Activated T-cell treated with anti-CD3 and anti-CD28 coated beads, Interleukin-2, amount 50 U/mL, for 1 hour (primary cell): ENCODE measurements at regions not wholly inside any gene's neighbourhood (a gene's known extent, or its start where the extent isn't known, plus 50 kb on each side); places are given as distances from the start of the nearest gene placed in this dataset.

Source experiments
- DNase-seq: peaks from one replicate; pipeline ENCODE4 v3.0.0-alpha.2; 2020

- DNase-seq = no peak
These were observed 86.9 kb downstream of the FGF9 start for GRCh38 chr13:21757763-21758162.

- no peak for DNase-seq
These were observed 87.6 kb downstream of the FGF9 start for GRCh38 chr13:21758441-21758840.

- no peak for DNase-seq
These were observed 88.6 kb downstream of the FGF9 start for GRCh38 chr13:21759463-21759862.

DNA sequence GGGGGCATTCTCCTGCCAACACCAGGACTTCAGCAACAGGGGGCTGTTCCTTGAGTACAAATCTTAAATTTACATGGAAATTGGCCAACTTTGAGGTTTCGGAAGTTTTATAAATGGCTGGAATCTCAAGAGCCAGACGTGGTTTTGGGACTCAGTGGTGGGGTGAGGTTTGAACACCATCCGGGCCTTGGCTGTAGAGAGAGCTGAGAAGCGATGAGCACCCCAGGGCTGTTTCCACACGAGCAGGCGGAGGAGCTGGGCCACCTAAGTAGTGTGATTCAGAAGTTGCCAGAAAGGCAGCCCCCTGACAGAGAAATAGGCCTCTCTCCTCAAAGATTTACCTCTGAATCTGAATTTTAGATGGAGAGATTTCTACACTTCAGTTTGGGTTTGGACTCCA, 89.0 kb downstream of the FGF9 start:
- DNase-seq = no peak

GRCh38 chr13:21761770-21762169, 90.9 kb downstream of the FGF9 start:
- DNase-seq = no peak

GRCh38 chr13:21762512-21762911, 91.6 kb downstream of the FGF9 start:
- no peak for DNase-seq

DNA sequence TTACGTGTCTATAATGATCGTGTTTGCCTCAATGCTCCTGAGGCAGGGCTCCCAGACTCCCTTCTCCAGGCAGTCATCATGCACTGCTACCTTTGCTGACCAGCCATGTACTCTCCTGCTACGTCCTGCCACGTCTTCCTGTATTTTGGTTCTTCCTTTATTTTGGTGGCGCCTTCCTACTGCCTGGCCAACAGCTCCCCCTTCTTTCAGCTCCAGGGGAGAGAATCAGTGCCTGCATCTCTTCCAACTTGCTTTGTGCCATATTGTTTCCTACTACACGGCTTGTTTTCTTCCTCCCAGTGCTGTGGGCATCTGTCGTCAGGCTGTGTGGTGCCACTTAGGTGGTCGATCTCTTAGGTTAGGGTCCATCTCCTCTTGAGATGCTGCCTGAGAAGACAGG, 96.2 kb downstream of the FGF9 start:
- no peak for DNase-seq

DNA sequence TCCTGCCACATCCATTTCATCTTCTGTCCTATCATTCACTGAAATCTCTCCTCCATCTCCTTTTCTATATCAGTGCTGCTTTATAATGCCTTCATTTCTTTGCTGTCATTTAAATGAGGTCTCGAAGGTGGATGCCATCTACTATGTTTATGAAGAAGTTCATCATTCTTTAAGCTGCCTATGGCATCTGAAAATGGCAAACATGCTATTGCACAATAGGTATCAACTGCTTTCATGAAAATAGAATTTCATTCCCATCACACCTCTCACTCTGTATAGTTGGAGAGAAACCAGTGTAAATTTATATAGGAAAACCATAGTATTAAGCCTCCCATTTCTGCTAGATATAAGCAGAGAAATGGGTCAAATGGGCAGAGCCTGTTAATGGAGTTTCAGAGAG, 100.2 kb downstream of the FGF9 start:
- DNase-seq = no peak

- DNase-seq = no peak
These were observed 106.3 kb downstream of the FGF9 start for GRCh38 chr13:21777166-21777565.

DNA sequence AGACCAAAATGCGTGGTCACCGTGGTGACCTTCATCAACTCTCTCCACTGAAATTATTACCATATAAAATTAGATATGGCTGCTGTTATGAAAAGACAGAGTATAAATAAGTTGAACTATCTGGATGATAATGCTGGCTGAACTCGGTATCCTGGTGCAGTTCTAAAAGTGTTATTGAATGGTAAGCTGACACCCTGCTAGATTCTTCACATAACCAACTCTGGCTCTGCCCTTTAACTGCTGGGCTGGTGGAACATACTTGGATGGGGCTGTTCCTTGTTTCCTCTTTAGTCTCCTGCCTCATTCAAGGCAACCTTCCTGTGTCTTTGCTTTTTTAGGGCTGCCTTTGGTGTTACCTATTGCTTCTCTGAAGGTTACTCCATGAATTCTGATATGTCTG, 106.9 kb downstream of the FGF9 start:
- DNase-seq = no peak

- no peak for DNase-seq
These were observed 111.9 kb downstream of the FGF9 start for GRCh38 chr13:21782736-21783135.

DNA sequence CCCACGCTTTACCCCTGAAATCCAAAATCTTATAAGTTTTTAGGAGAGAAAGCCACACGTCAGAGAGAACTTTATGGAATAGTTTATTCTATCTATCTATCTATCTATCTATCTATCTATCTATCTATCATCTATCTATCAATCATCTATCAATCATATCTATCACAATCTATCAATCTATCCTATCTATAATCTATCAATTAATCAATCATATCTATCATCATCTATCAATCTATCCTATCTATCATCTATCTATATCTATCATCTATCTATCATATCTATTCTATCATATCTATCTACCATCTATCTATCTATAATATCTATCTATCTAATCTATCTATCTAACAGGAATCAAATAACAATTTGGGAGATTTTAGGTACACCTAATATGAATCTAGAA, 115.1 kb downstream of the FGF9 start:
- DNase-seq = no peak

- DNase-seq = no peak
These were observed 125.2 kb downstream of the FGF9 start for GRCh38 chr13:21796066-21796465.

- DNase-seq = no peak
These were observed 126.1 kb downstream of the FGF9 start for GRCh38 chr13:21796775-21797514.

- DNase-seq = no peak
These were observed 126.9 kb downstream of the FGF9 start for GRCh38 chr13:21797736-21798135.

- no peak for DNase-seq
These were observed 127.3 kb downstream of the FGF9 start for GRCh38 chr13:21798181-21798580.

DNA sequence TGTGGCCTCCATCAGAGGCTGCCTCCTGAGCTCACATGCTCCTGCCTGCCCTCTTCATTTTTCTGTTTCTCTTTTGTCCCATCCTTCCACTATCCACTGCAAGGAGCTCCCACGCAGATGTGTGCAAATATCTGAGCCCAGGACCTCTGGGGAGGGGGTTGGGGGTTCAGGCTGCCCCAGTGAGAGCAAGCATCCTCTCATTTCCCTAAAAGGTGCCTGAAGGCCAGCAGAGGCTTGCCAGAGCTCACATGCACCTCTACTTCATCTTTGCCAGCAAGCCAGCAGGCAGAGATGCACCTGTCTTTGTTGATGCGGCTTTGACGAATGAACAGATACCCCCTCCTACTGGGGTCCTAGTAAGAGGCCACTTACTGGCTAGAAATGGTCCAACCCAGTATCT, 128.8 kb downstream of the FGF9 start:
- no peak for DNase-seq

DNA sequence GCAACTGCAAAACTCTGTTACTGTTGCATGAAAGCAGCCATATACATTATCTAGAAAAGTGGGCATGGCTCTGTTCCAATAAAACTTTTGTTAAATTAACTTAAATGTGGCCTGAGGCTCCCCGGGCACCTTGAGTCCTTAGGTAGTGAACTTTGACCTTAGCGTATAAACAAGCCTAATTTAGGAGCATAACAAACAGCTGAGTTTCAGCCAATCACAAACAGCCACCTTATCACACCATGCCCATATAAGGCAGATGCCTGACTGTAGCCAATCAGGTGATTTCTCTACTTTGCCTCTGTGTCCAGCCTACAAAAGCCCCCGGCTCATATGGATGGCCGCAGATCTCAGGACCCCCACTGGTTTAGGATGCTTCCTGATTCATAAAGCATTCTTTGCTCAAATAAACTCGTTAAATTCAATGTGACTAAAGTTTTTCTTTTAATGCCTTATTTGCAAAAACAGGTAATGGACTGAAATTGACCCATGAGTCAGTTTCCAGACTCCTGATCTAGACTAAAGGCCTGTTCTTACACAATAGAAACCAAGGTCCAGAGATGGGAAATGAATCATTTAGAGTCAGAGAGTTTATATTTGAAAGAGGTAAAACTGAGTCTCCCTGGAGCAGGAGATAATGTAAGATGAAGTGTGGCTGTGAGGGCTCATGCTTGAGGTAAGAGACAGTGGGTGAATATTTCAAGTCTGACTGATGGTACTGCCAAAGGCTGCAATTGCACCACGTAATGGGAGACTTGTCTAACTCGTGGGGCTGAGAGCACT, 130.2 kb downstream of the FGF9 start:
- DNase-seq = no peak

DNA sequence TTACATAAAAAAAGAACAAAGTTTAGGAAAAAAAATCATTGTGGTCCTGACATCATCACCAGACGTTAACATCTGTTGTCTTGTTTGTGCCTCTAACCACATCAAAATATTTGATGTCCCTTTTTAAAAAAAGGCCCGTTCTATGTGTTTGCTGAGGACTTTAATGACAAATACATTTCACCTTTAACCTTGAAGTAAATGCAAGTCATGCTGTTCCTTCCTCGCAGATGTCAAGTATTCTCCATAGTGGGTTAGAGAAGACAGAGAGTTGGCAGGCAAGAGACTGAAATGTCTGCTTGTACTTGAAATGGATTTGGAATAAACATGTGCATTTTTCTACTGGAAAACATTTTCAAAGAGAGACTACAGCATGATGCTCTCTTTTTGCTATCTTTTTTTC, 134.9 kb downstream of the FGF9 start:
- DNase-seq = no peak

DNA sequence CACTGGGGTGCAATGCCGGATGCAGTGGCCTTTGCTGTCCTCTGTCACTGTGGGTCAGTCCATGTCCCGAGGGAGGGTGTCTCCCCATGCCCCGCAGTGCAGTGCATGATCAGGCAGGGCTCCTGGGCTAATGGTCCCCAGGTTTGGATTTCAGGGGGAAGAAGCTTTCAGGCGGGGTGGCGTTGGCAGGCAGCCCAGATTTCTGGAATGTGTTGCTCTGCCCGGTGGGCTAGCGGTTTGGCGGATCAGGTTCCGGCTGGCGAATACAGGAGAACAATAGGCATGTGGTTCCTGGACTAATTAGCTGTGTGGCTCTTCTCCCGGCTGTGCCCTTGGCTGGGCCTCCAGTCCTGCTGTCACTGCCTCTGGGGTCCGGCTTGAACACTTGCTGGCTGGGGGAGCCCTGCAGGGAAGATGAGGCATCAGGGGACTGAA, 141.3 kb downstream of the FGF9 start:
- no peak for DNase-seq

GRCh38 chr13:21813110-21813509, 142.2 kb downstream of the FGF9 start:
- DNase-seq = no peak

DNA sequence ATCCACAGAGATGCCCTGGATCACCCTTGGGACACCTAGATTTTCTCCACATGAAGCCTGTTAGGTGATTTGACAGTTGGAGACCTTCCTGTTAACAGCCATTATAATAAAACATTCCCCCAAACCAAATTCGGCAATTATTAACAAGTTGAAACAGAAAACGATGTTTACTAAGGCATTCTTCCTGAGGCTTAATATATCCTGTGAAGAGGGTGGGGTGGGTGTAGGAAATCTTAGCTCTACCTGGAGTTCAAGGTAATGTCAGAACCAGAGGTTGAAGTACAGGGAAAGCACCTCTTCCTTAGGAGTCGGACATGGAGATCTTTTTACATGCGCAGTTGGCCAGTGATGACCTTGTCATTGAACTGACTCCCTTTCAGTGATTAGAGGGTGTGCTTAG, 143.0 kb downstream of the FGF9 start:
- DNase-seq = no peak

DNA sequence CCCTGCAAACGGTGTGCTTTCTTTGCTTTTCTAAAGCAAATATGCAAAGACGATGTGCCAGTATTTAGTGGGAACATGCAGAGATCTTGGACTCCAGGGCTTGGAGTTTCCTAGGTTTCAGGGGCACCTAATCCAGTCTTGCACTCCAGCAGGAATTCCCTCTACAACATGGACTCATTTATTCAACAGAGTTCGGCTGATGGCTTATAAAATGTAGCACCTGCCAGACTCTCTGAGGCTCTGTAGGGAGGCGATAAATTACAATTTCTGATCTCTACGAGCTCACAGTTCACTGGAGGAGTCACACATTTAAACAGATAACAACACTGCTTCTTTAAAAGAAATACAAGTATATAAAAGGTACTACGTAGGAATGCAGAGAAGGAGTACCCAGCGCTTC, 143.7 kb downstream of the FGF9 start:
- no peak for DNase-seq

DNA sequence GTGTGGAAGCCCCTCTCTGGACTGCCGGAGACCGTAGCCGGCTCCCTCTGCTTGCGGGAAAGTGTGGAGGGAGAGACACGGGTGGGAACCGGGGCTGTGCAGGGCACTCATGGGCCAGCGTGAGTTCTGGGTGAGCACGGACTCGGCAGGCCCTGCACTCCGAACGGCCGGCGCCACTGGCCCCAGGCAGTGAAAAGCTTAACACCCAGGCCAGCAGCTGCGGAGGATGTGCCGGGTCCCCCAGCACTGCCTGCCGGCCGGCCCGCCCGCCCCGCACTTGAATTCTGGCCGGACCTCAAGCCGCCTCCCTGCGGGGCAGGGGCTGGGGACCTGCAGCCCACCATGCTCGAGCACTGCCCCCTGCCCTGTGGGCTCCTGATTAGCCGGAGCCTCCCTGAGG, 147.0 kb downstream of the FGF9 start:
- DNase-seq = no peak

DNA sequence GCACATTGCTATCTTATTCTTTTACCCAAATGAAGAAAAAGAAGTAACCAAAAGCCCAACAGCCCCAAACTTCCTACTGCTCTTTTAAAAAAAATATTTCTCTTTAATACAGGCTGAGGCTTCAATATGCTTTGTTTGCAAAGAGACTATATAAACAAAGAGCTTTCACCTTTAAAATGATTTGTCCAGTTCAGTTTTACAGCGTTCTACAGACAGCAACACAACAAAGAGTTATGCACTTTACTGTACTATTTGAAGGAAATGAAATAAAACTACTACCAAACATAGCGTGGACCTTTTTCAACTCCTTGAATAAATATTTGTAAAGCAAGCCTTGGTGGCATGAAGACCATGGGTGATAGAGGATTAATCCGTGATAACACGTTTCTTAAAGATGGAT, 151.2 kb downstream of the FGF9 start:
- DNase-seq = no peak
